Bronchial epithelial cell (primary cell): ENCODE measurements at regions not wholly inside any gene's neighbourhood (a gene's known extent, or its start where the extent isn't known, plus 50 kb on each side); places are given as distances from the start of the nearest gene placed in this dataset.
A peak's percentile ranks its signal among the peaks of the same experiment; 100 is the strongest.

Experiments used
- DNase-seq: peaks from one replicate; pipeline ENCODE4 v3.0.0-alpha.2; 2010; ENCODE audit warnings: low read depth
- FAIRE-seq: peaks from 2 replicates; lab custom pipeline; 2011; peaks lifted over from hg19 to GRCh38; lab: Jason Lieb, UNC
- H3K27me3 ChIP-seq: 2 replicates; pipeline ENCODE4 v1.5.1; 2011; ENCODE audit warnings: low read length; ENCODE audit not compliant: control insufficient read depth, insufficient read depth
- H3K36me3 ChIP-seq: 2 replicates; pipeline ENCODE4 v1.5.1; 2011; ENCODE audit warnings: low read length; ENCODE audit not compliant: control insufficient read depth, insufficient read depth
- H3K4me3 ChIP-seq: 2 replicates; pipeline ENCODE4 v1.5.1; 2011; ENCODE audit warnings: mild to moderate bottlenecking, low read depth, low read length, control low read depth
- CTCF ChIP-seq: IDR thresholded peaks from 2 replicates; pipeline ENCODE4 v1.5.1; 2011; ENCODE audit warnings: mild to moderate bottlenecking, moderate library complexity, low read length, control low read depth, inconsistent platforms; ENCODE audit not compliant: insufficient read depth, severe bottlenecking

GRCh38 chr12:78684419-78684818, 180.2 kb upstream of the SYT1 start:
- Histone ChIP-seq H3K27me3 (no peaks in the 10 kb centered on the region), H3K36me3 (no peaks in the 10 kb centered on the region), H3K4me3 (no peak overlapping the region)
- FAIRE-seq (no peak), DNase-seq (no peak)
- no peak for TF ChIP-seq CTCF

- DNase-seq (no peak), FAIRE-seq (no peak)
- Histone ChIP-seq H3K27me3 (no peaks in the 10 kb centered on the region), H3K4me3 (no peak overlapping the region), H3K36me3 (no peaks in the 10 kb centered on the region)
- no peak for TF ChIP-seq CTCF
Measured at GRCh38 chr12:78695749-78696148, 168.8 kb upstream of the SYT1 start.

- FAIRE-seq (no peak), DNase-seq (peak; percentile 52)
- Histone ChIP-seq H3K4me3 (no peak overlapping the region), H3K27me3 (no peaks in the 10 kb centered on the region), H3K36me3 (no peaks in the 10 kb centered on the region)
- TF ChIP-seq CTCF: no peak
Measured at GRCh38 chr12:78696267-78696666, 168.3 kb upstream of the SYT1 start.

GRCh38 chr12:78697817-78698415, 166.7 kb upstream of the SYT1 start:
- FAIRE-seq: no peak
- no peaks in the 10 kb centered on the region for H3K36me3 ChIP-seq
- no peak overlapping the region for H3K4me3 ChIP-seq
- TF ChIP-seq CTCF: no peak
- peak; percentile 85 for DNase-seq
- no peaks in the 10 kb centered on the region for H3K27me3 ChIP-seq

- DNase-seq (peak; percentile 88), FAIRE-seq (no peak)
- TF ChIP-seq CTCF: no peak
- Histone ChIP-seq H3K36me3 (no peaks in the 10 kb centered on the region), H3K27me3 (no peaks in the 10 kb centered on the region), H3K4me3 (no peak overlapping the region)
Measured at GRCh38 chr12:78698747-78699146, 165.8 kb upstream of the SYT1 start.

- Histone ChIP-seq H3K4me3 (no peak overlapping the region), H3K36me3 (no peaks in the 10 kb centered on the region), H3K27me3 (no peaks in the 10 kb centered on the region)
- DNase-seq (no peak), FAIRE-seq (no peak)
- no peak for TF ChIP-seq CTCF
Measured at GRCh38 chr12:78700565-78700964, 164.0 kb upstream of the SYT1 start.
